GM23338 (cell line): ENCODE measurements at regions not wholly inside any gene's neighbourhood (a gene's known extent, or its start where the extent isn't known, plus 50 kb on each side); places are given as distances from the start of the nearest gene placed in this dataset.

Source experiments
- ATAC-seq: fragments of 200-7000 bp; cut with Tn5 transposase; 3 replicates; pipeline ENCODE4 v1.9.1; 2020
- DNase-seq: peaks from one replicate; pipeline ENCODE4 v3.0.0-alpha.2; 2015; ENCODE audit warnings: low spot score
- H2AFZ ChIP-seq: fragments of 200-600 bp; sonication (generic); 2 replicates; pipeline ENCODE4 v1.8.0; 2016; ENCODE audit warnings: antibody characterized with exemption, mild to moderate bottlenecking, moderate library complexity
- H3F3A ChIP-seq: fragments of 200-600 bp; sonication (generic); replicated peaks from 2 replicates; pipeline ENCODE4 v1.8.0; 2017; ENCODE audit warnings: antibody characterized with exemption, mixed run types, low read depth
- H3K27ac ChIP-seq: fragments of 200-600 bp; sonication (generic); 2 replicates; pipeline ENCODE4 v1.6.1; 2016; ENCODE audit warnings: low read depth
- H3K27me3 ChIP-seq: fragments of 200-600 bp; sonication (generic); 2 replicates; pipeline ENCODE4 v1.8.0; 2016; ENCODE audit warnings: mild to moderate bottlenecking, mixed run types, moderate library complexity; ENCODE audit not compliant: insufficient read depth
- H3K36me3 ChIP-seq: fragments of 200-600 bp; sonication (generic); 2 replicates; pipeline ENCODE4 v1.8.0; 2016; ENCODE audit warnings: mild to moderate bottlenecking; ENCODE audit not compliant: insufficient read depth
- H3K4me1 ChIP-seq: fragments of 200-600 bp; sonication (generic); 2 replicates; pipeline ENCODE4 v1.8.0; 2016; ENCODE audit warnings: mild to moderate bottlenecking, moderate library complexity; ENCODE audit not compliant: insufficient read depth
- H3K4me2 ChIP-seq: fragments of 200-600 bp; sonication (generic); 2 replicates; pipeline ENCODE4 v1.7.1; 2017; ENCODE audit warnings: mixed run types
- H3K4me3 ChIP-seq: fragments of 200-600 bp; sonication (generic); 2 replicates; pipeline ENCODE4 v1.6.1; 2016; ENCODE audit warnings: mixed run types
- H3K79me2 ChIP-seq: fragments of 200-600 bp; sonication (generic); replicated peaks from 2 replicates; pipeline ENCODE4 v1.8.0; 2017; ENCODE audit warnings: mild to moderate bottlenecking; ENCODE audit not compliant: insufficient read depth
- H3K9me2 ChIP-seq: fragments of 200-600 bp; sonication (generic); 2 replicates; pipeline ENCODE4 v1.8.0; 2017; ENCODE audit not compliant: insufficient read depth
- H4K20me1 ChIP-seq: fragments of 200-600 bp; sonication (generic); replicated peaks from 2 replicates; pipeline ENCODE4 v1.8.0; 2017; ENCODE audit warnings: mild to moderate bottlenecking; ENCODE audit not compliant: insufficient read depth
- H3K27ac Mint-ChIP-seq: 2 replicates; pipeline ENCODE4 v1.8.0; 2020; ENCODE audit warnings: inconsistent platforms, mild to moderate bottlenecking, moderate library complexity, mixed read lengths
- H3K27me3 Mint-ChIP-seq: 3 replicates; pipeline ENCODE4 v1.8.0; 2022; ENCODE audit warnings: low read depth, mild to moderate bottlenecking, moderate library complexity, mixed read lengths, inconsistent platforms; ENCODE audit not compliant: insufficient read depth, poor library complexity
- H3K36me3 Mint-ChIP-seq: 3 replicates; pipeline ENCODE4 v1.8.0; 2021; ENCODE audit warnings: low read depth, mild to moderate bottlenecking, inconsistent platforms, moderate library complexity, mixed read lengths
- H3K4me1 Mint-ChIP-seq: 3 replicates; pipeline ENCODE4 v1.8.0; 2020; ENCODE audit warnings: mild to moderate bottlenecking, inconsistent platforms, mixed read lengths
- H3K4me3 Mint-ChIP-seq: 3 replicates; pipeline ENCODE4 v1.8.0; 2021; ENCODE audit warnings: moderate library complexity, mild to moderate bottlenecking, inconsistent platforms, mixed read lengths
- H3K9me3 Mint-ChIP-seq: 3 replicates; pipeline ENCODE4 v1.8.0; 2020; ENCODE audit warnings: moderate library complexity, mild to moderate bottlenecking, inconsistent platforms, mixed read lengths
- CREB1 ChIP-seq: fragments of 250-450 bp; sonication (Bioruptor Pico); IDR thresholded peaks from 2 replicates; pipeline ENCODE4 v1.5.0; 2020; ENCODE audit warnings: low read depth, mild to moderate bottlenecking, moderate library complexity
- ETS1 ChIP-seq: IDR thresholded peaks from 2 replicates; pipeline ENCODE4 v1.6.1; 2016; ENCODE audit warnings: antibody characterized with exemption
- EZH2phosphoT487 ChIP-seq: fragments of 200-600 bp; sonication (generic); IDR thresholded peaks from one replicate; pipeline ENCODE4 v1.8.1; 2018; ENCODE audit warnings: antibody characterized with exemption; ENCODE audit not compliant: unreplicated experiment
- JUNB ChIP-seq: IDR thresholded peaks from one replicate; pipeline ENCODE4 v1.6.1; 2016; ENCODE audit warnings: antibody characterized with exemption; ENCODE audit not compliant: unreplicated experiment
- NANOG ChIP-seq: IDR thresholded peaks from 2 replicates; pipeline ENCODE4 v1.6.1; 2016; ENCODE audit warnings: antibody characterized with exemption, borderline replicate concordance
- REST ChIP-seq: IDR thresholded peaks from one replicate; pipeline ENCODE4 v1.6.1; 2018; ENCODE audit warnings: antibody characterized with exemption; ENCODE audit not compliant: unreplicated experiment
- STAT1 ChIP-seq: IDR thresholded peaks from one replicate; pipeline ENCODE4 v1.6.1; 2016; ENCODE audit warnings: antibody characterized with exemption; ENCODE audit not compliant: unreplicated experiment
- ZNF331 ChIP-seq: fragments of 250-450 bp; sonication (Bioruptor Pico); IDR thresholded peaks from 2 replicates; pipeline ENCODE4 v1.5.0; 2020; ENCODE audit warnings: low read depth, mild to moderate bottlenecking, moderate library complexity
- TF ChIP-seq, protein P1 (sequence below): fragments of 250-450 bp; sonication (Bioruptor Pico); IDR thresholded peaks from 2 replicates; pipeline ENCODE4 v1.5.0; 2020; ENCODE audit warnings: mild to moderate bottlenecking, moderate library complexity
- TF ChIP-seq, protein P2 (sequence below), 2 experiments: fragments of 200-600 bp in 1 of 2; sonication (generic) in 1 of 2; conservative IDR thresholded peaks; 2 replicates each; pipeline versions ENCODE4 v1.5.1 to v1.6.1; 2016 to 2017; ENCODE audit warnings: antibody characterized with exemption in 2 of 2, low read depth in 2 of 2, mild to moderate bottlenecking in 2 of 2, moderate library complexity in 1 of 2

DNA sequence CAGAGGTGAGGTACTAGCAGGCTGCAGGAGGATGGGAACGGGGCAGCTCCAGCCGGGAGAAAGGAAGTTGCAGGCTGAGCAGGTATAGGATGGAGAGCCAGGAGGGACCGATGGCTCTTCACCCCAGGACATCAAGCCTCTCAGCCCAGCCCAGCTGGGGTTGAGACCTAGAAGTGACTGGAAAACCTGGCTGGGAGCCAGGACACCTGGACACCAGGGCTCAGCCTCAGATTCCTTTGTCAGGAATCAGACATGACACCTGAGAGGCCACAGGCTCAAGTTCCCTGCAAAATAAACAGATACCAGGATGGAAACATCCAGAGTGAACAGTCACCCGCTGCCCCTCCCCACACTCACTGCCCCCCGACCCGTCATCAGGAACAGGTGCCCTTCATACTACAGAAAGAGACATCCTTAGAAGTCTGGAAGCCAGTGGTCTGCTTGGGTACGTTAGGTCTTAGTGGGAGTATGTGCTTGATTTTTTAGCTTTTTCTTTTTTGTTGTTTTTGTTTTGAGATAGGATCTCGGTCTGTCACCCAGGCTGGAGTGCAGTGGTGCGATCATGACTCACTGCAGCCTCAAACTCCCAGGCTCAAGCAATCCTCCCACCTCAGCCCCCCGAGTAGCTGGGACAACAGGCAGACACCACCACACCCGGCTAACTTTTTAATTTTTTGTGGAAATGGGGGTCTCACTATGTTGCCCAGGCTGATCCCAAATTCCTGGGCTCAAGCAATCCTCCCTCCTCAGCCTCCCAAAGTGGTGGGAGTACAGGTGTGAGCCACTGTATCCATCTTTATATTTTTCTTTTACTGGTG, 74.5 kb upstream of the CALM2 start:
- DNase-seq = no peak
- no peak for ATAC-seq
- TF ChIP-seq STAT1 (no peak), REST (no peak), ZNF331 (CRISPR knock-in tag) (no peak), ETS1 (no peak), EZH2phosphoT487 (no peak), JUNB (no peak), CREB1 (no peak), NANOG (no peak)
- TF ChIP-seq, protein P1, sequence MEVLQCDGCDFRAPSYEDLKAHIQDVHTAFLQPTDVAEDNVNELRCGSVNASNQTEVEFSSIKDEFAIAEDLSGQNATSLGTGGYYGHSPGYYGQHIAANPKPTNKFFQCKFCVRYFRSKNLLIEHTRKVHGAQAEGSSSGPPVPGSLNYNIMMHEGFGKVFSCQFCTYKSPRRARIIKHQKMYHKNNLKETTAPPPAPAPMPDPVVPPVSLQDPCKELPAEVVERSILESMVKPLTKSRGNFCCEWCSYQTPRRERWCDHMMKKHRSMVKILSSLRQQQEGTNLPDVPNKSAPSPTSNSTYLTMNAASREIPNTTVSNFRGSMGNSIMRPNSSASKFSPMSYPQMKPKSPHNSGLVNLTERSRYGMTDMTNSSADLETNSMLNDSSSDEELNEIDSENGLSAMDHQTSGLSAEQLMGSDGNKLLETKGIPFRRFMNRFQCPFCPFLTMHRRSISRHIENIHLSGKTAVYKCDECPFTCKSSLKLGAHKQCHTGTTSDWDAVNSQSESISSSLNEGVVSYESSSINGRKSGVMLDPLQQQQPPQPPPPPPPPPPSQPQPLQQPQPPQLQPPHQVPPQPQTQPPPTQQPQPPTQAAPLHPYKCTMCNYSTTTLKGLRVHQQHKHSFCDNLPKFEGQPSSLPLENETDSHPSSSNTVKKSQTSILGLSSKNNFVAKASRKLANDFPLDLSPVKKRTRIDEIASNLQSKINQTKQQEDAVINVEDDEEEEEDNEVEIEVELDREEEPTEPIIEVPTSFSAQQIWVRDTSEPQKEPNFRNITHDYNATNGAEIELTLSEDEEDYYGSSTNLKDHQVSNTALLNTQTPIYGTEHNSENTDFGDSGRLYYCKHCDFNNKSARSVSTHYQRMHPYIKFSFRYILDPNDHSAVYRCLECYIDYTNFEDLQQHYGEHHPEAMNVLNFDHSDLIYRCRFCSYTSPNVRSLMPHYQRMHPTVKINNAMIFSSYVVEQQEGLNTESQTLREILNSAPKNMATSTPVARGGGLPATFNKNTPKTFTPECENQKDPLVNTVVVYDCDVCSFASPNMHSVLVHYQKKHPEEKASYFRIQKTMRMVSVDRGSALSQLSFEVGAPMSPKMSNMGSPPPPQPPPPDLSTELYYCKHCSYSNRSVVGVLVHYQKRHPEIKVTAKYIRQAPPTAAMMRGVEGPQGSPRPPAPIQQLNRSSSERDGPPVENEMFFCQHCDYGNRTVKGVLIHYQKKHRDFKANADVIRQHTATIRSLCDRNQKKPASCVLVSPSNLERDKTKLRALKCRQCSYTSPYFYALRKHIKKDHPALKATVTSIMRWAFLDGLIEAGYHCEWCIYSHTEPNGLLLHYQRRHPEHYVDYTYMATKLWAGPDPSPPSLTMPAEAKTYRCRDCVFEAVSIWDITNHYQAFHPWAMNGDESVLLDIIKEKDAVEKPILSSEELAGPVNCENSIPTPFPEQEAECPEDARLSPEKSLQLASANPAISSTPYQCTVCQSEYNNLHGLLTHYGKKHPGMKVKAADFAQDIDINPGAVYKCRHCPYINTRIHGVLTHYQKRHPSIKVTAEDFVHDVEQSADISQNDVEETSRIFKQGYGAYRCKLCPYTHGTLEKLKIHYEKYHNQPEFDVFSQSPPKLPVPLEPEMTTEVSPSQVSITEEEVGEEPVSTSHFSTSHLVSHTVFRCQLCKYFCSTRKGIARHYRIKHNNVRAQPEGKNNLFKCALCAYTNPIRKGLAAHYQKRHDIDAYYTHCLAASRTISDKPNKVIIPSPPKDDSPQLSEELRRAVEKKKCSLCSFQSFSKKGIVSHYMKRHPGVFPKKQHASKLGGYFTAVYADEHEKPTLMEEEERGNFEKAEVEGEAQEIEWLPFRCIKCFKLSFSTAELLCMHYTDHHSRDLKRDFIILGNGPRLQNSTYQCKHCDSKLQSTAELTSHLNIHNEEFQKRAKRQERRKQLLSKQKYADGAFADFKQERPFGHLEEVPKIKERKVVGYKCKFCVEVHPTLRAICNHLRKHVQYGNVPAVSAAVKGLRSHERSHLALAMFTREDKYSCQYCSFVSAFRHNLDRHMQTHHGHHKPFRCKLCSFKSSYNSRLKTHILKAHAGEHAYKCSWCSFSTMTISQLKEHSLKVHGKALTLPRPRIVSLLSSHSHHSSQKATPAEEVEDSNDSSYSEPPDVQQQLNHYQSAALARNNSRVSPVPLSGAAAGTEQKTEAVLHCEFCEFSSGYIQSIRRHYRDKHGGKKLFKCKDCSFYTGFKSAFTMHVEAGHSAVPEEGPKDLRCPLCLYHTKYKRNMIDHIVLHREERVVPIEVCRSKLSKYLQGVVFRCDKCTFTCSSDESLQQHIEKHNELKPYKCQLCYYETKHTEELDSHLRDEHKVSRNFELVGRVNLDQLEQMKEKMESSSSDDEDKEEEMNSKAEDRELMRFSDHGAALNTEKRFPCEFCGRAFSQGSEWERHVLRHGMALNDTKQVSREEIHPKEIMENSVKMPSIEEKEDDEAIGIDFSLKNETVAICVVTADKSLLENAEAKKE (CRISPR knock-in tag) = no peak
- TF ChIP-seq, protein P2, sequence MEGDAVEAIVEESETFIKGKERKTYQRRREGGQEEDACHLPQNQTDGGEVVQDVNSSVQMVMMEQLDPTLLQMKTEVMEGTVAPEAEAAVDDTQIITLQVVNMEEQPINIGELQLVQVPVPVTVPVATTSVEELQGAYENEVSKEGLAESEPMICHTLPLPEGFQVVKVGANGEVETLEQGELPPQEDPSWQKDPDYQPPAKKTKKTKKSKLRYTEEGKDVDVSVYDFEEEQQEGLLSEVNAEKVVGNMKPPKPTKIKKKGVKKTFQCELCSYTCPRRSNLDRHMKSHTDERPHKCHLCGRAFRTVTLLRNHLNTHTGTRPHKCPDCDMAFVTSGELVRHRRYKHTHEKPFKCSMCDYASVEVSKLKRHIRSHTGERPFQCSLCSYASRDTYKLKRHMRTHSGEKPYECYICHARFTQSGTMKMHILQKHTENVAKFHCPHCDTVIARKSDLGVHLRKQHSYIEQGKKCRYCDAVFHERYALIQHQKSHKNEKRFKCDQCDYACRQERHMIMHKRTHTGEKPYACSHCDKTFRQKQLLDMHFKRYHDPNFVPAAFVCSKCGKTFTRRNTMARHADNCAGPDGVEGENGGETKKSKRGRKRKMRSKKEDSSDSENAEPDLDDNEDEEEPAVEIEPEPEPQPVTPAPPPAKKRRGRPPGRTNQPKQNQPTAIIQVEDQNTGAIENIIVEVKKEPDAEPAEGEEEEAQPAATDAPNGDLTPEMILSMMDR (conservative IDR thresholded peaks at IDR 0.05; ENCODE audit: low read depth in 2 of 2) = no peak
- H3K9me2 ChIP-seq = no peaks in the 10 kb centered on the region; the same call in 1 of the 2 replicates
- H3K79me2 ChIP-seq = no peaks in the 10 kb centered on the region
- H3K27me3 ChIP-seq = no peaks in the 10 kb centered on the region
- H3K4me3 Mint-ChIP-seq = no peak overlapping the region
- no peaks in the 10 kb centered on the region for H3K36me3 Mint-ChIP-seq
- no peak overlapping the region for H2AFZ ChIP-seq
- H3K27ac ChIP-seq = no peak overlapping the region
- H3K36me3 ChIP-seq = no peaks in the 10 kb centered on the region
- H3K27me3 Mint-ChIP-seq = peaks cover 1% of the 10 kb centered on the region
- peaks cover 14% of the 10 kb centered on the region for H3K4me1 Mint-ChIP-seq
- H3F3A ChIP-seq = no peaks in the 10 kb centered on the region; the same call in 1 of the 2 replicates
- no peak overlapping the region for H3K4me3 ChIP-seq
- no peak overlapping the region for H3K27ac Mint-ChIP-seq
- H3K4me2 ChIP-seq = no peak overlapping the region
- no peaks in the 10 kb centered on the region for H3K9me3 Mint-ChIP-seq
- no peaks in the 10 kb centered on the region for H3K4me1 ChIP-seq
- no peaks in the 10 kb centered on the region for H4K20me1 ChIP-seq
